H7 (cell line): ENCODE measurements at regions not wholly inside any gene's neighbourhood (a gene's known extent, or its start where the extent isn't known, plus 50 kb on each side); places are given as distances from the start of the nearest gene placed in this dataset.

ENCODE experiments used
- DNase-seq: peaks from one replicate; pipeline ENCODE4 v3.0.0; 2012
- H3K27me3 ChIP-seq: 2 replicates; pipeline ENCODE4 v1.6.0; 2011; ENCODE audit warnings: mild to moderate bottlenecking, low read length; ENCODE audit not compliant: control insufficient read depth, insufficient read depth
- H3K36me3 ChIP-seq: replicated peaks from 2 replicates; pipeline ENCODE4 v1.5.1; 2011; ENCODE audit warnings: low read length; ENCODE audit not compliant: control insufficient read depth, insufficient read depth
- H3K4me3 ChIP-seq: 2 replicates; pipeline ENCODE4 v1.5.1; 2011; ENCODE audit warnings: low read depth, mild to moderate bottlenecking, control low read depth, low read length, moderate library complexity; ENCODE audit not compliant: insufficient read depth

- Histone ChIP-seq H3K4me3 (no peak overlapping the region), H3K36me3 (no peaks in the 10 kb centered on the region), H3K27me3 (no peaks in the 10 kb centered on the region)
- no peak for DNase-seq
Measured at GRCh38 chr2:16196687-16197503, 256.5 kb downstream of the MYCN start.

GRCh38 chr2:16195681-16196070, 255.3 kb downstream of the MYCN start:
- H3K36me3 ChIP-seq: no peaks in the 10 kb centered on the region
- H3K4me3 ChIP-seq: no peak overlapping the region
- H3K27me3 ChIP-seq: no peaks in the 10 kb centered on the region
- no peak for DNase-seq

DNA sequence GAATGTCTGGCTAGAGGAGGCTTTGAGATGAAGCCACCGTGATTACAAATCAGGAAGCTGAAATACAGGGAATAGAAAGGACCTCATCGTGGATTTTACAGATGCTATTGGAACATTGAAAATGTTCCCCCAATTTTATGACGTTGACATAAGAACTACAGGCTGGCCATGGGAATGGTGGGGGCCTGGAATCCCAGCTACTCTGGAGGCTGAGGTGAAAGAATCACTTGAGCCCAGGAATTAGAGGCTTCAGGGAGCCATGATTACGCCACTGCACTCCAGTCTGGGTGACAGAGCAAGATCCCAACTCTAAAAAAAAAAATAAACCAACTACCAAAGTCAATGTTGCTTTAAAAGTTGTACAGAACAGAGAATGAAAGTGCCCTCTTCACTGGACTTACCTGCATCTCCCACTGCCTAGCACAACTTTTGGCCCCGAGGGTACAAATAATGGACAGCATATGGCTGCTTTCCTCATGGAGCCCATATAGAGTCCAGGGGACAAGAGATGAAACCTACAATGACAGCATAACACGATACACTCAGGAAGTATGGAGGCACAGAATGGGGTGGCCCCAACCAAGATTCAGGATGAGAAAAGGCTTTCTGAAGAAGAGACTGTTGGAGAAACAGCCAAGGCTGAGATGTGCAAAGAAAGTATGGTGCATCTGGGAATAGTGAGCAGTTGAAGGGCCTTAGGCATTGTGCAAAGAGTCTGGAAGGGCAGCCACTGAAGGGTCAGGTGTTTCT, 254.8 kb downstream of the MYCN start:
- H3K36me3 ChIP-seq: no peaks in the 10 kb centered on the region
- no peaks in the 10 kb centered on the region for H3K27me3 ChIP-seq
- DNase-seq: no peak
- H3K4me3 ChIP-seq: no peak overlapping the region

- no peak overlapping the region for H3K4me3 ChIP-seq
Measured at GRCh38 chr2:16194530-16194929, 254.2 kb downstream of the MYCN start.

GRCh38 chr2:16194096-16194390, 253.7 kb downstream of the MYCN start:
- no peak for DNase-seq
- Histone ChIP-seq H3K27me3 (no peaks in the 10 kb centered on the region), H3K4me3 (no peak overlapping the region), H3K36me3 (no peaks in the 10 kb centered on the region)

More at GRCh38 chr2:16194530-16194929, 254.2 kb downstream of the MYCN start:
- Histone ChIP-seq H3K27me3 (no peaks in the 10 kb centered on the region), H3K36me3 (no peaks in the 10 kb centered on the region)
- DNase-seq: no peak

DNA sequence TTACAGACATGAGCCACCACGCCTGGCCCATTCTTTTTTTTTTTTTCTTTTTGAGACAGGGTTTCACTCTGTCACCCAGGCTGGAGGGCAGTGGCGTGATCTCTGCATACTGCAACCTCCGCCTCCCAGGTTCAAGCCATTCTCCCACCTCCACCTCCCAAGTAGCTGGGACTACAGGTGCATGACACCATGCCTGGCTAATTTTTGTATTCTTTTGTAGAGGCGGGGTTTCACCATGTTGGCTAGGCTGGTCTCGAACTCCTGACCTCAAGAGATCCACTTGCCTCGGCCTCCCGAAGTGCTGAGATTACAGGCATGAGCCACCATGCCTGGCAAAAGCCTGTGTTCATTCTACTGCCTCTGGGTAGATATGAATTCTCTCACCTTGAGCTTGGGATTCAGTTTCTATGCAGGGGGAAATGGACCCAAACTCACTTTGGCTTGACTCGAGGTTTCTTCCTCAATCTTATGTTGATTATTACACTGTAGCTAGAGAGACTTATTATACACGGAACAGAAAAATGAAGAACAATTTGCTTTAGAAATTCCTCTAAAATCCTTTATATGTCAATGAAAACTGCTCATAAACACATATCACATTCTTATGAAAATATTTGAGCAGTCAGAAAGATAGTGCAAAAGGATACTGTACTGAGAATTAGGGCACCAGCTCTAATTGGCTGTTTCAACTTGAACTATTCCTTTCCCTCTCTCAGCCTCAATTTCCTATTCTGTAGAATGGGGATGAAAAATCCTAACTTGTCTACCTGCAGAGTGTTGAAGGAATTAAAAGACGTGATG, 252.3 kb downstream of the MYCN start:
- Histone ChIP-seq H3K36me3 (no peaks in the 10 kb centered on the region), H3K27me3 (no peaks in the 10 kb centered on the region), H3K4me3 (no peak overlapping the region)
- no peak for DNase-seq

- no peak for DNase-seq
- H3K27me3 ChIP-seq: no peaks in the 10 kb centered on the region
- H3K36me3 ChIP-seq: no peaks in the 10 kb centered on the region
- H3K4me3 ChIP-seq: no peak overlapping the region
Measured at GRCh38 chr2:16191431-16192200, 251.3 kb downstream of the MYCN start.

DNA sequence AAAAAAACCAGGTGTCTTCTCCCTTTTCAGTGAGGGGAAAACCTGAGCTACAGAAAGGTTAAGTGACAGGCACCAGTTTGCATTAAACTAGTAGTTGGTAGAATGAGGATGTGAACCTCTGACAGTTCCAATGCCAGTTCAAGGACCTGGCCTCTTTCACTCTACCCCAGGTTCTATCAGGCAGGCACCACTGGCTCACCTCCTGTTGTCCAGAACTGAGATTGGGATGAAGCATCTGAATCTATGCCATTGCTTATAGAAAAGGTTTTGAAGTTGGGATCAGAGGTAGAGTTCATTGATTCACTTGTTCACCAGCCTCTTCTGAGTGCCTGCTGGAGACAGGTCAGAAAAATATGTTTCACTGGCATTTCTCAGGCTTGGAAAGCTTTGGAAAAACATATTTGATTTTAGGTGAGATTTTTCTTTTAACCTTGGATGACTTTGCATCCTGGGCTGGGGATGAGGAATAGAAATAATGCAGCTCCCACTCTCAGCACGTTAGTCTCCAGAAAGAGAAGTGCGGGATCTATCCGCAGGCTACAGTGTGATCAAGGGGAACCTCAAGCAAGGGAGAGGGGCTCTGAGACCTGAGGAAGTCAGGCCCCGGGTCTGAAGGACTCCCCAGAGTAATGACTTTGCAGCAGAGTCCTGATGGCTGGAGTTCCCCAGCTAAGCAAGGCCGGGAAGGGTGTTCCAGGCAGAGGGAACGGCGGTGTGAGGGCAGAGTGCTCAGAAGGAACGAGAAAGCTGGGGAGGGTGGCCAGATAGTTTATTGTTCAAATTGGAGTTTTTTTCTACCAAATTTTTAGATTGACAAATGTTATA, 250.3 kb downstream of the MYCN start:
- DNase-seq: no peak
- Histone ChIP-seq H3K4me3 (no peak overlapping the region), H3K27me3 (no peaks in the 10 kb centered on the region), H3K36me3 (no peaks in the 10 kb centered on the region)

GRCh38 chr2:16189836-16190160, 249.4 kb downstream of the MYCN start:
- Histone ChIP-seq H3K4me3 (no peak overlapping the region), H3K36me3 (no peaks in the 10 kb centered on the region), H3K27me3 (no peaks in the 10 kb centered on the region)
- no peak for DNase-seq

GRCh38 chr2:16189029-16189835, 248.9 kb downstream of the MYCN start:
- DNase-seq: no peak
- no peak overlapping the region for H3K4me3 ChIP-seq
- no peaks in the 10 kb centered on the region for H3K27me3 ChIP-seq
- H3K36me3 ChIP-seq: no peaks in the 10 kb centered on the region

DNA sequence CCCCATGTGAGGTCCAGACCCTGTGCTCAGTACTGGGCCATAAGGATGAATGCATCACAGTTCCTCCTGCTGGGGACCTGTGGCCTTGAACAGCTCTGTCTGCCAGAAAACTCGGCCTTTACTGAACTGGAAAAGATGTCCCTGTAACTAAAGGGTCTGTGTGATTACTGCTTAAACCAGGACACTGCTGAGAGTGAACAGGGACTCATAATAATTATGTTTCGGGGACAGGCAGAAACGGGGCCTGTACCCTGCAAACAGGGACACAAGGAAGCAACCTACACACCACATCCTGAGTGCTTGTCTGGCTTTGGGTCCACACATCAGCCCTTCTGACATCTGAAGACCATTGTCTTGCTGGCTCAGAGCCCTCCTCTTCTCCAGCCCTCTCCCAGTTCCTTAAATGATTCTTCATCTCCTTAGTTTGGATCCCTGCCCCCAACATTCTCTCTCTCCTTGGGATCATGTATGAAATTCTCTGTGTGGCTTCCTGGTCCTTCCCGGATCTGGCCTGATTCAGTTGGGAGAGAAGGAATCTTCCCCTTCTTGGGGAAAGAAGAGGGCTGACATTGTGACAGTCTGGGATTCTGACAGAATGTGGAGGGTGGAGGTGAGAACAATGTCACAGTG, 248.0 kb downstream of the MYCN start:
- H3K4me3 ChIP-seq: no peak overlapping the region
- DNase-seq: no peak
- H3K27me3 ChIP-seq: no peaks in the 10 kb centered on the region
- no peaks in the 10 kb centered on the region for H3K36me3 ChIP-seq

DNA sequence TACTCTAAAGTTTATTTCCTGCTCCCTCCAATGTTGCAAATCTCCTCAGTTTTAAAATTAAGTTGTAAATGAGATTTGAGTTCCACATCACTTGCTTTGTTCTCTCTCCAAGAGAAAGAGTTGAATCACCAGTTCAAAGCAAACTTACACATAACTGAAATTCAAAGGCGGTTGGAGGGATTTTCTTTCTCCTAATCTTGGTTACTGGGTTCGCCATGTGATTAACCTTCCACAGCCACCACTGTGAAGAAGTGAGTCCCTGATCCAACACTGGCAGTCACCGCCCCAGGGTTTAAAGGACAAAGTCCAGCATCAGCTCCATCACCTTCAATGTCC, 247.1 kb downstream of the MYCN start:
- Histone ChIP-seq H3K4me3 (no peak overlapping the region), H3K36me3 (no peaks in the 10 kb centered on the region), H3K27me3 (no peaks in the 10 kb centered on the region)
- DNase-seq: no peak
